Progenitor cell of endocrine pancreas (in vitro differentiated cells): ENCODE measurements at regions not wholly inside any gene's neighbourhood (a gene's known extent, or its start where the extent isn't known, plus 50 kb on each side); places are given as distances from the start of the nearest gene placed in this dataset.

Source experiments
- DNase-seq: peaks from one replicate; pipeline ENCODE4 v3.0.0; 2021; ENCODE audit warnings: low spot score; ENCODE audit not compliant: unreplicated experiment
- H3K27ac Mint-ChIP-seq: 2 replicates; pipeline ENCODE4 v1.8.0; 2021; ENCODE audit warnings: mild to moderate bottlenecking, moderate library complexity, mixed read lengths
- H3K27me3 Mint-ChIP-seq: 2 replicates; pipeline ENCODE4 v1.8.0; 2021; ENCODE audit warnings: mixed read lengths
- H3K36me3 Mint-ChIP-seq: 2 replicates; pipeline ENCODE4 v1.8.0; 2022; ENCODE audit warnings: mixed read lengths; ENCODE audit not compliant: insufficient read depth
- H3K4me1 Mint-ChIP-seq: 2 replicates; pipeline ENCODE4 v1.8.0; 2021; ENCODE audit warnings: low read depth, mixed read lengths
- H3K4me3 Mint-ChIP-seq: 2 replicates; pipeline ENCODE4 v1.8.0; 2021; ENCODE audit warnings: low read depth, mild to moderate bottlenecking, moderate library complexity, mixed read lengths
- H3K9me3 Mint-ChIP-seq: 2 replicates; pipeline ENCODE4 v1.8.0; 2021; ENCODE audit warnings: low read depth, mixed read lengths
- CTCF ChIP-seq: fragments of 200-600 bp; sonication (generic); IDR thresholded peaks from one replicate; pipeline ENCODE4 v1.5.0; 2021; ENCODE audit warnings: antibody characterized with exemption, mild to moderate bottlenecking; ENCODE audit not compliant: unreplicated experiment

GRCh38 chr6:19086480-19086879 lies 699.3 kb downstream of the RNF144B start:
- H3K9me3 Mint-ChIP-seq, result no peaks in the 10 kb centered on the region
- no peak for TF ChIP-seq CTCF
- H3K4me1 Mint-ChIP-seq, result no peaks in the 10 kb centered on the region
- H3K27ac Mint-ChIP-seq, result no peak overlapping the region
- peaks cover 2% of the 10 kb centered on the region for H3K27me3 Mint-ChIP-seq
- H3K4me3 Mint-ChIP-seq, result no peak overlapping the region
- DNase-seq, result no peak
- H3K36me3 Mint-ChIP-seq, result no peaks in the 10 kb centered on the region

GRCh38 chr6:19087296-19087695 lies 700.1 kb downstream of the RNF144B start:
- Mint-ChIP-seq H3K27me3 (peaks cover 2% of the 10 kb centered on the region), H3K4me3 (no peak overlapping the region), H3K4me1 (no peaks in the 10 kb centered on the region), H3K36me3 (no peaks in the 10 kb centered on the region), H3K9me3 (no peaks in the 10 kb centered on the region), H3K27ac (no peak overlapping the region)
- no peak for TF ChIP-seq CTCF
- no peak for DNase-seq

GRCh38 chr6:19087897-19088296 lies 700.7 kb downstream of the RNF144B start:
- Mint-ChIP-seq H3K27ac (no peak overlapping the region), H3K27me3 (peaks cover 2% of the 10 kb centered on the region), H3K9me3 (no peaks in the 10 kb centered on the region), H3K4me3 (no peak overlapping the region), H3K36me3 (no peaks in the 10 kb centered on the region), H3K4me1 (no peaks in the 10 kb centered on the region)
- TF ChIP-seq CTCF, result no peak
- no peak for DNase-seq

GRCh38 chr6:19100752-19101151 lies 713.6 kb downstream of the RNF144B start:
- Mint-ChIP-seq H3K4me3 (no peak overlapping the region), H3K36me3 (no peaks in the 10 kb centered on the region), H3K27ac (no peak overlapping the region), H3K4me1 (peaks cover 10% of the 10 kb centered on the region), H3K27me3 (no peaks in the 10 kb centered on the region), H3K9me3 (peaks cover 8% of the 10 kb centered on the region)
- no peak for TF ChIP-seq CTCF
- DNase-seq, result no peak

- Mint-ChIP-seq H3K27me3 (no peaks in the 10 kb centered on the region), H3K4me1 (peaks cover 10% of the 10 kb centered on the region), H3K9me3 (peaks cover 17% of the 10 kb centered on the region), H3K36me3 (no peaks in the 10 kb centered on the region), H3K27ac (no peak overlapping the region), H3K4me3 (no peak overlapping the region)
- no peak for DNase-seq
- no peak for TF ChIP-seq CTCF
Measured at GRCh38 chr6:19102936-19103335, 715.8 kb downstream of the RNF144B start.
